Neuron (in vitro differentiated cells): ENCODE measurements at regions not wholly inside any gene's neighbourhood (a gene's known extent, or its start where the extent isn't known, plus 50 kb on each side); places are given as distances from the start of the nearest gene placed in this dataset.

Source experiments
- H2AFZ ChIP-seq: one replicate; pipeline ENCODE4 v1.6.1; 2013; ENCODE audit warnings: low read depth, mild to moderate bottlenecking, inconsistent platforms, low read length, moderate library complexity
- H3K27me3 ChIP-seq: one replicate; pipeline ENCODE4 v1.6.1; 2013; ENCODE audit warnings: low read length; ENCODE audit not compliant: insufficient read depth
- H3K36me3 ChIP-seq: one replicate; pipeline ENCODE4 v1.6.1; 2013; ENCODE audit warnings: low read length; ENCODE audit not compliant: insufficient read depth
- H3K4me1 ChIP-seq: one replicate; pipeline ENCODE4 v1.6.1; 2013; ENCODE audit warnings: low read length; ENCODE audit not compliant: insufficient read depth
- H3K4me3 ChIP-seq: 2 replicates; pipeline ENCODE4 v1.5.1; 2013; ENCODE audit warnings: mild to moderate bottlenecking, low read length, moderate library complexity
- H3K9me3 ChIP-seq: one replicate; pipeline ENCODE4 v1.6.1; 2013; ENCODE audit warnings: low read length

- Histone ChIP-seq H3K4me1 (peaks cover 32% of the 10 kb centered on the region), H3K4me3 (no peak overlapping the region), H3K27me3 (no peaks in the 10 kb centered on the region), H2AFZ (no peak overlapping the region), H3K9me3 (no peaks in the 10 kb centered on the region), H3K36me3 (no peaks in the 10 kb centered on the region)
Measured at GRCh38 chr12:107402041-107403022, 283.3 kb upstream of the PWP1 start.

DNA sequence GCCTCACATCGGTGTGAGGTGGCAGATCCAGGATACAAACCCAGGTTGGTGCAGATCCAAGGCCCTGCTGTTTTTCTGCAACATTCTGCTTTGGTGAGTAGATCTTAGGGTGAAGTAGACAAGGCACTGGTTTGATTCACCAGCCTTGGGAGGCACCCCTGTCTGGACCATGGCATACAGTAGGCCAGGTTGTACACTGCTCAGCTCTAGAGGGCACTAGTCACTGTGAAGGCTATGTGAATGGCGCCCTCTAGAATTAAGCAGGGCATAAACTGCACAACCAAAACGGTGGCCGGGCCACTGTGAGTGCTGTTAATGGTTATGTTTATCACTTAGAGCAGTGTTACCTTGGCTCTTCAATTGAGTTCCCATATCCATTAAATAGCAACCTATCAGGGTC lies 280.6 kb upstream of the PWP1 start:
- Histone ChIP-seq H3K9me3 (no peaks in the 10 kb centered on the region), H2AFZ (no peak overlapping the region), H3K4me1 (peaks cover 23% of the 10 kb centered on the region), H3K27me3 (no peaks in the 10 kb centered on the region), H3K36me3 (no peaks in the 10 kb centered on the region), H3K4me3 (no peak overlapping the region)

GRCh38 chr12:107405436-107405835 lies 280.2 kb upstream of the PWP1 start:
- H3K4me3 ChIP-seq: no peak overlapping the region
- H3K4me1 ChIP-seq: peaks cover 23% of the 10 kb centered on the region
- H3K36me3 ChIP-seq: no peaks in the 10 kb centered on the region
- no peak overlapping the region for H2AFZ ChIP-seq
- H3K9me3 ChIP-seq: no peaks in the 10 kb centered on the region
- H3K27me3 ChIP-seq: no peaks in the 10 kb centered on the region

DNA sequence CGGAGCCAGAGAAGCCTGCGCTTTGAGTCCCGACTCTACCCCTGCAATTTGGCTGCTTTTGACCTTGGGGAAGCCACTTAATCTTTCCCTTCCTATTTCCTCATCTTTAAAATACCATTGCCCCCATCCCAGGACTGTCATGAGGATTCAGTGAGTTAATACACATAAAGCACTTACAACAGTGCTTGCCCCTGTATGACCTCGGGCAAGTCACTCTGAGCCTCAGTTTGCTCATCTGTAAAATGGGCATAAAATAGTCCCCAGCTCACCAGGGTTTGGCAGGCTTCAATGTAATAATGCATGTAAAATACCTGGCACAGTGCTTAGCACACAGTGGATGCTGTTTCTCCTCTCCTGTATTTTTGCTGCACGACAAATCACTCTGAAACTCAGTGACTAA lies 278.7 kb upstream of the PWP1 start:
- Histone ChIP-seq H3K9me3 (no peaks in the 10 kb centered on the region), H2AFZ (no peak overlapping the region), H3K36me3 (no peaks in the 10 kb centered on the region), H3K4me3 (no peak overlapping the region), H3K27me3 (no peaks in the 10 kb centered on the region), H3K4me1 (peaks cover 14% of the 10 kb centered on the region)

GRCh38 chr12:107411792-107412535 lies 273.6 kb upstream of the PWP1 start:
- H3K4me3 ChIP-seq: no peak overlapping the region
- H3K36me3 ChIP-seq: no peaks in the 10 kb centered on the region
- H3K4me1 ChIP-seq: peaks cover 14% of the 10 kb centered on the region
- no peak overlapping the region for H2AFZ ChIP-seq
- H3K9me3 ChIP-seq: no peaks in the 10 kb centered on the region
- no peaks in the 10 kb centered on the region for H3K27me3 ChIP-seq

DNA sequence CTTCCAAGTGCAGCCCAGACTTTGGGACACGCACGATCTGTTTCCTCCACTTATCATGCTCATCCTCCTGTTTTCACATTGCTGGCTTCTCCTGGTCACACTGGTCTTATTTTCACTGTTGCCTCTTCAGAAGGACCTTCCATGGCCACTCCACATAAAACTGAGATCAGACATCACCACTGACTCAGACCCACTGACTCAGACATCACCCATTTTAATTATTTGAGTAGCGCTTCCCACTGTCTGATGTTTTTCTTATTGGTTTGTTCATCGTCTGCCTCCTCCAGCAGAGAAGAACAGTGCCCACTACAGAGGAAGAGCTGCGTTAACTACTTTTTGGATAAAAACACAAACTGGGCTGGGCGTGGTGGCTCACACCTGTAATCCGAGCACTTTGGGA lies 270.5 kb upstream of the PWP1 start:
- Histone ChIP-seq H3K4me1 (no peaks in the 10 kb centered on the region), H3K9me3 (peaks cover 3% of the 10 kb centered on the region), H3K27me3 (no peaks in the 10 kb centered on the region), H3K4me3 (no peak overlapping the region), H3K36me3 (no peaks in the 10 kb centered on the region), H2AFZ (no peak overlapping the region)

DNA sequence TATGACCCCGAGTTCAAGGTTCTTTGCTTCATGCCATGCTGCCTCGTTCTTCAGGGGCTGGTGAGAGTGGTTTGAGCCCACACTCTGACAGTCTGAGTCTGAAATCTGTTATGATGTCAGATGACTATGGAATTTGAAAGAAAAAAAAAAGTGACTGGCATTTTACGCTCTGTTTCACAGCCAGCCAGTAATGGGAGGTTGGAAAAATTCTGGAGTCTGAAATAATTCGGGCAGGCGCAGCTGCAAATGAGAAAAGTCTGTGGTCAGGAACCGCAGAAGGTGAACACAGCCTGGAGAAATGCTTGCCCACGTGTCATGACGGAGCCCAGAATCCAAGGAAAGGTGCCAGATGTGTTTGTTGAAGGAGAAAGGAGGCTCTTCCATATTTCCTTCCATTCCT lies 269.8 kb upstream of the PWP1 start:
- H3K27me3 ChIP-seq: no peaks in the 10 kb centered on the region
- H3K4me1 ChIP-seq: no peaks in the 10 kb centered on the region
- H3K9me3 ChIP-seq: peaks cover 3% of the 10 kb centered on the region
- H3K36me3 ChIP-seq: no peaks in the 10 kb centered on the region
- H2AFZ ChIP-seq: no peak overlapping the region
- H3K4me3 ChIP-seq: no peak overlapping the region

DNA sequence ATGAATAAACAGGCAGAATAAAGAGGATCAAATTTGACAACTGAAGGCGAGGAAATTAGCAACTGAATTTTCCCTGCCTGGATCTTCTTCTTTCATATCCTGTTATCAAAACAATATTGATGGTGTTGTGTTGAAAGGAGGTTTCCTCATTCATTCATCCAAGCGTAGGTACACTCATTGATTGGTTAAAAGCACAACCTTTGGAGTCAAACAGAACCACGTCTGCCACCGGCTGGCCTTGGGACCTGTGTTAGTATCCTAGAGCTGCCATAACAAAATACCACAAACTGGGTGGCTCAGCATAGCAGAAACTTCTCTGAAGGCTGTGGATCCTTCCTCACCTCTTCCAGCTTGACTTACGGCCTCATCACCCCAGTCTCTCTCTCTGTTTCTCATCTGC lies 268.6 kb upstream of the PWP1 start:
- no peaks in the 10 kb centered on the region for H3K36me3 ChIP-seq
- H3K4me1 ChIP-seq: no peaks in the 10 kb centered on the region
- H2AFZ ChIP-seq: no peak overlapping the region
- H3K27me3 ChIP-seq: no peaks in the 10 kb centered on the region
- no peak overlapping the region for H3K4me3 ChIP-seq
- peaks cover 3% of the 10 kb centered on the region for H3K9me3 ChIP-seq

DNA sequence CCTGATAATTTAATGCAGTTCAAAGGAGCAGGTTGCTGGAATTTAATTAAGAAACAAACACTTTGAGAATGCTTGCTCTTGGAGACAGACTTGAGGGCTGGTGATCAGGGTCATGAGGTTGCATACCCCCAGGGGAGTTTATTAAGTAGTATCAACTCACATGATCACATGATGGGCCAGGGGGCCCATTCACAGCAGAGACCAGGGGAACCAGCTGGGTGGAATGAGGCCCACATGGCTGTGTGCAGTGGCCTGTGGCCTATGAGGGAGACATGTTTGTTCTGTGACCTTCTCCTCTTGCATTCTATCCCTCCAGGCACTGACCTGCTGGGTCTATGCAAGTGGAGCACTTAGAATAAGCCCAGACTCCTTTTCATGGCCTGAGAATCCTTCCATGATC lies 266.6 kb upstream of the PWP1 start:
- H2AFZ ChIP-seq: no peak overlapping the region
- H3K36me3 ChIP-seq: no peaks in the 10 kb centered on the region
- H3K27me3 ChIP-seq: no peaks in the 10 kb centered on the region
- no peak overlapping the region for H3K4me3 ChIP-seq
- H3K4me1 ChIP-seq: no peaks in the 10 kb centered on the region
- H3K9me3 ChIP-seq: peaks cover 3% of the 10 kb centered on the region

DNA sequence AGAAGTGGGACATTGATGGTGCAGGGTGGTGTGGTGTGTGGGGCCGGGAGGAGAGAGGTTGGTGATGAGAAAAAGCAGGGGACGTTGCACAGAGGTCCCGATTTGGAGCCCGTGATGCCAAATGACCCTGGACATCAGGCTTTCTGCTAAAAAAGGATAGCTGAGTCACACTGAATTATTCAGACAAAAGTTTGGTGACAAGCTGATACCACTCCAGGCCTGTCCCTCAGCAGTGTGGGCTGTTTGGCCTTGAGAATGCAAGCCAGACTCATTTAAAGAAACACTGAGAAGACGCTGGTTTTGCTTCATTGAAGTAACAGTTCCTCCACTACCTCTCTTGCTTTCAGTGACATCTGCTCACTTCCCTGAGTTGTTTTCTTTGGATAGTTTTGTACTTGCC lies 262.1 kb upstream of the PWP1 start:
- Histone ChIP-seq H3K27me3 (no peaks in the 10 kb centered on the region), H2AFZ (no peak overlapping the region), H3K4me1 (no peaks in the 10 kb centered on the region), H3K36me3 (no peaks in the 10 kb centered on the region), H3K9me3 (peaks cover 7% of the 10 kb centered on the region), H3K4me3 (no peak overlapping the region)

GRCh38 chr12:107429006-107429705 lies 256.4 kb upstream of the PWP1 start:
- Histone ChIP-seq H3K9me3 (peaks cover 4% of the 10 kb centered on the region), H3K27me3 (no peaks in the 10 kb centered on the region), H3K4me3 (no peak overlapping the region), H3K4me1 (no peaks in the 10 kb centered on the region), H2AFZ (no peak overlapping the region), H3K36me3 (no peaks in the 10 kb centered on the region)

- no peaks in the 10 kb centered on the region for H3K27me3 ChIP-seq
- H2AFZ ChIP-seq: no peak overlapping the region
- no peaks in the 10 kb centered on the region for H3K9me3 ChIP-seq
- H3K4me3 ChIP-seq: no peak overlapping the region
- H3K4me1 ChIP-seq: no peaks in the 10 kb centered on the region
- H3K36me3 ChIP-seq: no peaks in the 10 kb centered on the region
Measured at GRCh38 chr12:107431942-107432341, 253.7 kb upstream of the PWP1 start.

DNA sequence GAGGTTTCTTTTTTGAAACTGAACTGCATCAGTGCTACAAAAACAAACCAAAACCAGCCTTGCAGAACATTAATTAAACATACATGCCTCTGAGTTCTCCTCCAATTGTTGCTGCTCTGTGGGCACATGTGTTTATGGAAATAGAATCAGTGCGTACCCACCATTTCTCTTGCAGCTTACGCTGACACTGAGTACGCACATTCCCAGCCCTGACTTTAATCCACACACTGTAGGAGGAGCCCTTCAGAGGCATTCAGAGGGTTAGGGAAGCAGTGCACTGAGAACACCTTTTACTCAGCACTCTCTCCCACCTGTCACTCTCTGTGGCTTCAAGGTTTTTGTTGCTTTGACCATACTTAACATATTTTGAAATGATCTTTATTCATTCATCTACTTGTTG lies 250.5 kb upstream of the PWP1 start:
- no peaks in the 10 kb centered on the region for H3K36me3 ChIP-seq
- H3K27me3 ChIP-seq: no peaks in the 10 kb centered on the region
- H2AFZ ChIP-seq: no peak overlapping the region
- H3K4me1 ChIP-seq: peaks cover 8% of the 10 kb centered on the region
- no peaks in the 10 kb centered on the region for H3K9me3 ChIP-seq
- H3K4me3 ChIP-seq: no peak overlapping the region
